ENCODE measurements at regions not wholly inside any gene's neighbourhood (a gene's known extent, or its start where the extent isn't known, plus 50 kb on each side); places are given as distances from the start of the nearest gene placed in this dataset.

DNA sequence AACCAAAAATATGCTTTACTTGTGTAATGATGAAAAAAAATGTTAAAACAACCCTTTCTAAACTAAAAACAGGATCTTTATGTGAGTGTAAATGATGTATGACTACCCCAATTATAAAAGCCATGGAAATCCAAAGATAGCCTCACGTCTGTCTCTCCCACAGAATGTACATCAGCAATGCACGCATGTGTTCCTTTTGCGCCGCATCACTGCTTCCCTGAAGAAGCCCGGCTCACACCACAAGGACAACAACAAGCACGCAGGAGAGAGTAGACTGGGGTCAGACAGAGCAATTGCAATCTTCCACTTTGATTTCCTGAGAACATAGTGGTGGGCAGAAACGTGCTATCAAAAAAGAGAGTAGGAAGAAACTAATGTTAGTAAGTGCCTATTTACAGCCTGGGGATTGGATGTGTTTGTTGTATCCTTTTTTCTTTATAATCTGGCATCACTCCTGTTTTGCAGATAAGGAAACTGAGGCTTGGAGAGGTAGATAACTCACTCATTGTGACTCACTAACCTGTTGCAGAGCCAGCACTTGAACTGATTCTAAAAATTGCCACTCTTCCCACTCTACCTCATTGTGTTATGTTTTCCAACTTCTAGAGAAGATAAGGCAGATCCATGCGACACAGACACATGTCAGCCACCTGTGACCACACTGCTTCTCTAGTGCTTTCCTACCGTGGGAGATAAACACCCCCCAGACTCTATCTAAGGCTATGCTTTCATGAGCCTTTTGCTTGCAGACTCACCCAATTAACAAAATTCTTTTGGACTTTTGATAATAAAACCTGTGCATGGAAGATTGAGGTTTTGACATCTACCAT lies 60.1 kb downstream of the MAP10 start:
- TF ChIP-seq POLR2AphosphoS5 (IDR thresholded peaks at IDR 0.05), result no peak
- TF ChIP-seq CTCF (IDR thresholded peaks at IDR 0.05), result no peak
- TF ChIP-seq POLR2A (IDR thresholded peaks at IDR 0.05; ENCODE audit: low read depth), result no peak
- TF ChIP-seq EP300 (IDR thresholded peaks at IDR 0.05), result no peak
